HG03280 (cell line): ENCODE measurements at regions not wholly inside any gene's neighbourhood (a gene's known extent, or its start where the extent isn't known, plus 50 kb on each side); places are given as distances from the start of the nearest gene placed in this dataset.
"Not testable (repeated sequence)": the region's sequence is repeated elsewhere in the genome, so short reads cannot be mapped to it uniquely, and the experiment has no call there.

ENCODE experiments used
- ATAC-seq: cut with Tn5 transposase; IDR thresholded peaks from one replicate; pipeline ENCODE4 v1.9.1; 2021; ENCODE audit warnings: mild to moderate bottlenecking, moderate library complexity; ENCODE audit not compliant: unreplicated experiment

GRCh38 chrX:131875827-131876226, 147.3 kb upstream of the STK26 start:
- ATAC-seq, result not testable (repeated sequence)

DNA sequence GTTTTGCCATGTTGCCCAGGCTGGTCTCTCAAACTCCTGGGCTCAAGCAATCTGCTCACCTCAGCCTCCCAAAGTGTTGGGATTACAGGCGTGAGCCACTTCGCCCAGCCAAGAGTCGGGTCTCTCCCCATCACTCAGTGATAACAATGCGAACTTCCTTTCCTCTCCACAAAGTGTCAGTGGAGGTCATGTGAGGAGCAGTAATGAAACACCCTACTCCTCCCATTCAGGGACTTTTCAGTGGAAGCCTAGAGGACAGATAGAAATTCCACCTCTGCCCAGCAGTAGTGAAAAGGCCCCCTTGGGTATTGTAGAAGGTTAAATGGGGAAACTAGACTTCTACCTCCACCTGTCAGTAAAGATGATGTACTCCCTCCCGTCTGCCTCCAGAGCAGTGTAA, 141.9 kb upstream of the STK26 start:
- no peak for ATAC-seq

- not testable (repeated sequence) for ATAC-seq
These were observed 138.1 kb upstream of the STK26 start for GRCh38 chrX:131885042-131885441.

GRCh38 chrX:131893857-131894256, 129.2 kb upstream of the STK26 start:
- not testable (repeated sequence) for ATAC-seq

DNA sequence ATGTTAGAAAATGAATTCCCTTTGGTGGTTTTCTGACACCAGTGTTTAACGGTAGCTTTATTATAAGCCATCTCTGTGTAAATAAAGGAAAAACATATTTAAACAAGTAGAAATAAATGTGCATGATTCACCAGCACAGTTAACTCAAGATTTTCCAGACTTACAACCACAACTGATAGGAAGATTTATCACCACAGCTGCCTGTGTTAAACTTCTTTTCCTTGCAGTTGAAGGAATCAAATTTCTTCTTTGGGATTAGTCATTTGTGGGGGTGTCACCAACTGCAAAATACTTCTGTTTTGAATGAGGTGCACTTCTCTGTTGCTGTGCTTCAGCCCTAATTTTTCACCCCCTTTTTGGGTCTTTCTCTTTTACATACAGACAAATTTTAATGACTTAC, 128.1 kb upstream of the STK26 start:
- no peak for ATAC-seq

GRCh38 chrX:131895807-131896206, 127.3 kb upstream of the STK26 start:
- no peak for ATAC-seq

GRCh38 chrX:131901546-131901945, 121.6 kb upstream of the STK26 start:
- ATAC-seq, result no peak

DNA sequence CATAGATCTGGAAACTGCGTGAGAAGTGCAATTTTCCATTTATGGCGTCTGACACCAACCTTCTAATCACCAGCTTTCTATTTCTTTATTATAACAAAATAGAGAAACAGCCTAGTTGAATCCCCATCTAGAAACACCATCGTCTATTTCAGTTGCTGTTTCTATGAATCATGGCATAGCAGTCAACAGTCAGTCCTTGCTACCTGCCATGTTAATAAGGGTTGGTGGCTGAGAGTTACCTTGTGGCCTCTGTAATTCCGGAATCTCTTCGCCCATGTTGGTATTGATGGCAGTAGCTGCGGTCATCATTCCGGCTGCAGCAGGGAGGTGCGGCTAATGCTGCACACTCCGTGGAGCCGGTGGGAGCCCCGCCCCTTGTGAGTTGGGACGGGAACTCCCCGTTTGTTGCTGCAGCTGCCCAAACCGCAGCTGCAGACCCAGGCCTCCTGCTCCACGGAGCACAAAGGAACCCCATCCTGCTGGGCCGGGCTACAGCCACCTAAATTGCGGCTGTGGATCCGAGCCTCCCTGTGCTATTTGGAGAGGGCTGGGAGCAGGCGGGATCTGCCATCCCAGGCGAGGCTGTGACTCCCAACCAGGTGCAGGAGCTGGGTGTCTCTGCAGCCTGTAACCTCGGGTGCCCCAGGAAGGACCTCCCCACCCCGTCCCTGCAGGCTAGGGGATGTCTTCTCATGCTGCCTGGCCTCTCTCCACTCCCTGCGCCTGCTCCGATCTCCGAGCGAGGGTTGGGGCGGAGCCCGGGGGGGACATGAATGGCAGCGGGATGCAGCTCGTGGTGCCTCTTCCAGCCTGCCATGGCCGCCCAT, 115.4 kb upstream of the STK26 start:
- no peak for ATAC-seq

DNA sequence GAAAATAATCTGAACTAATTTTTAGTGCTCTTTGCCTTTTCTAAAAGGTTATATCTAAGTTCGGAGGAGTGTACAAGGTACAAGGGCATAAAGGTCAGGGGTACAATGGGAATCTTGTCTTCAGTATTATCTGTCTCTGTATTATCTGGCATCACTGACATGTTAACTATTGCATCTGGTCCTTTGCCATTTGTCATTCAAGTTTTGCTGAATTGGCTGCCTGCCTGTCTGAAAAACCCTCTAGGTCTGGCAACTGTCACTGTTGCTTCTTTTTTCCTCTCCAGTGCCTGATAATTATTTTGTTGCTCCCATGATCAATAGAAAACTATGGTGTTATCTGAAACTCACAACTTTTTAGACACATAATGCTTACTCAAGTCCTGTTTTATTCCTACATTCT, 112.5 kb upstream of the STK26 start:
- no peak for ATAC-seq

- ATAC-seq, result no peak
These were observed 107.6 kb upstream of the STK26 start for GRCh38 chrX:131915488-131915887.

DNA sequence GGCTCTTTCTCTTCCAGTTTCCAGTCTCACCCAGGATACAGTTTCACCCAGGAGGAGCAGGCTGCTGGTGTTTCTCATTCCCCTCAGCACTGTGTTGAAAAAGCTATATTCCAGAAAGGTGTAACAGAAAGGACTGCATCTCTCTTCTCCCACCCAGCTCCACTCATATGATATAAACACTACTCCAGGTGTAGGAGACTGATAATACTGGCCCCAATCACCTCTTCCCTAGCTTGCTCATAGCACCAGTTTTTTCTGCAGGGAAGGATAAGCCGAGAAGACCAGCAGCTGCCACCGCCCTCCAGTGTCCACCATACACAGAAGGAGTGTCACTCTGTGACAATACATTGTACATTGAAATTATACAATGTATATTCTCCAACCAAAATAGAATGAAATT, 105.5 kb upstream of the STK26 start:
- no peak for ATAC-seq

GRCh38 chrX:131918839-131919238, 104.3 kb upstream of the STK26 start:
- ATAC-seq, result no peak

- no peak for ATAC-seq
These were observed 99.4 kb upstream of the STK26 start for GRCh38 chrX:131923614-131924250.

- no peak for ATAC-seq
These were observed 84.4 kb upstream of the STK26 start for GRCh38 chrX:131938749-131939148.

- ATAC-seq, result no peak
These were observed 81.1 kb upstream of the STK26 start for GRCh38 chrX:131942034-131942433.

- no peak for ATAC-seq
These were observed 77.9 kb upstream of the STK26 start for GRCh38 chrX:131944936-131945902.

GRCh38 chrX:131951166-131951565, 71.9 kb upstream of the STK26 start:
- no peak for ATAC-seq

GRCh38 chrX:131955099-131955777, 67.9 kb upstream of the STK26 start:
- ATAC-seq, result no peak

DNA sequence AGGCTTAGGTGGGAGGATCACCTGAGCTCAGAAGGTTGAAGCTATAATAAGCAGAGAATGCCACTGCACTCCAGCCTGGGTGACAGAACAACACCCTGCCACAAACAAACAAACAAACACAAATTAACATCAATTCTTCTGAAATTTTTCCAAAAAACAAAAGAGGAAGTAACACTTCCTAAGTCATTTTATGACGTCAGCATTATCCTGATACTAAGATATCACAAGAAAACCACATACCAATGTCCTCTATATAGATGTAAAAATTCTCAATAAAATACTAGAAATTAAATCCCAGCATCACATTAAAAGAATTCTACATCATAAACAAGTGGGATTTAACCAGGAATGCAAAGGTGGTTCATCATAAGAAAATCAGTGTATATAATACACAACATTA, 64.4 kb upstream of the STK26 start:
- ATAC-seq, result no peak

DNA sequence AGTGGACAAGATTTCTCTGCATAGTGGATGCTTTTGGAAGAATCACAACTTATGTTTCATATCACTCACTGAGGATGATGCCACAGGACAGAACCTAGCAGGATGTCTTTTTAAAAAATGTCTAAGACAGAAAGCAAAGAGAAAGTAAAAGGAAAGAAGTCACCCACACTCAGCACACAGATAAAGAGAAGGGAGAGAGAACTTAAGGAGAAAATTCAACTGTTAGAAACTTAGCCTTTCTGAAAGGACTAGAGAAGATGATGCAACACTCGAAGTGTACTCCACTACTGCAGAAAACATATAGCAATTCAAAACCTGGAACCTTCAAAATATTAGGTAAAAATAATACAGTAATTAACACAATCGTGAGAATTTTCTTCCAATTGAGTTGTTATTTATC, 52.8 kb upstream of the STK26 start:
- ATAC-seq, result no peak
